Neuronal stem cell (in vitro differentiated cells): ENCODE measurements at regions not wholly inside any gene's neighbourhood (a gene's known extent, or its start where the extent isn't known, plus 50 kb on each side); places are given as distances from the start of the nearest gene placed in this dataset.
A peak's percentile ranks its signal among the peaks of the same experiment; 100 is the strongest.

Experiments used
- DNase-seq: peaks from one replicate; pipeline ENCODE4 v3.0.0-alpha.2; 2013; ENCODE audit warnings: low spot score
- H2AFZ ChIP-seq: one replicate; pipeline ENCODE4 v1.6.1; 2013; ENCODE audit warnings: mild to moderate bottlenecking, low read length, inconsistent platforms
- H2AK5ac ChIP-seq: 2 replicates; pipeline ENCODE4 v1.6.1; 2013; ENCODE audit warnings: low read depth, mild to moderate bottlenecking, inconsistent platforms, low read length, moderate library complexity, mixed read lengths
- H2BK120ac ChIP-seq: 2 replicates; pipeline ENCODE4 v1.6.1; 2013; ENCODE audit warnings: low read depth, mild to moderate bottlenecking, inconsistent platforms, low read length, moderate library complexity, mixed read lengths
- H2BK12ac ChIP-seq: one replicate; pipeline ENCODE4 v1.6.1; 2013; ENCODE audit warnings: low read length, inconsistent platforms
- H2BK15ac ChIP-seq: 2 replicates; pipeline ENCODE4 v1.6.1; 2013; ENCODE audit warnings: mild to moderate bottlenecking, low read length, inconsistent platforms, mixed read lengths
- H2BK5ac ChIP-seq: one replicate; pipeline ENCODE4 v1.6.1; 2013; ENCODE audit warnings: inconsistent platforms, mild to moderate bottlenecking, low read length, moderate library complexity
- H3K14ac ChIP-seq: one replicate; pipeline ENCODE4 v1.6.1; 2013; ENCODE audit warnings: low read length, inconsistent platforms
- H3K18ac ChIP-seq: 2 replicates; pipeline ENCODE4 v1.6.1; 2013; ENCODE audit warnings: low read length, inconsistent platforms
- H3K23ac ChIP-seq: 2 replicates; pipeline ENCODE4 v1.6.1; 2013; ENCODE audit warnings: low read depth, mild to moderate bottlenecking, mixed read lengths, low read length, inconsistent platforms; ENCODE audit not compliant: poor library complexity
- H3K27ac ChIP-seq: replicated peaks from 3 replicates; pipeline ENCODE4 v1.5.1; 2013; ENCODE audit warnings: low read length, inconsistent platforms
- H3K27me3 ChIP-seq, 3 experiments: 2 replicates each; pipeline ENCODE4 v1.6.1; 2013; ENCODE audit warnings: low read length in 3 of 3, mild to moderate bottlenecking in 2 of 3, inconsistent platforms in 1 of 3, low read depth in 1 of 3, mixed read lengths in 1 of 3, moderate library complexity in 1 of 3; ENCODE audit not compliant: control insufficient read depth in 3 of 3, insufficient read depth in 3 of 3
- H3K36me3 ChIP-seq, 2 donors: replicated peaks in 1 of 2; 2 replicates each; pipeline ENCODE4 v1.6.1; 2013; ENCODE audit warnings: low read length in 2 of 2; ENCODE audit not compliant: control insufficient read depth in 2 of 2, insufficient read depth in 2 of 2
- H3K4ac ChIP-seq: 2 replicates; pipeline ENCODE4 v1.6.1; 2013; ENCODE audit warnings: inconsistent platforms, mild to moderate bottlenecking, low read length, moderate library complexity
- H3K4me1 ChIP-seq, 2 donors: 1 replicate in 1 of 2; 2 replicates in 1 of 2; pipeline ENCODE4 v1.6.1; 2013; ENCODE audit warnings: low read length in 2 of 2, low read depth in 1 of 2; ENCODE audit not compliant: control insufficient read depth in 2 of 2, insufficient read depth in 1 of 2
- H3K4me2 ChIP-seq: one replicate; pipeline ENCODE4 v1.6.1; 2013; ENCODE audit warnings: mild to moderate bottlenecking, low read length, inconsistent platforms; ENCODE audit not compliant: insufficient read depth, poor library complexity, severe bottlenecking
- H3K4me3 ChIP-seq, 2 donors: 2 replicates each; pipeline ENCODE4 v1.5.1; 2013; ENCODE audit warnings: low read length in 2 of 2, mild to moderate bottlenecking in 2 of 2, inconsistent platforms in 1 of 2, moderate library complexity in 1 of 2
- H3K79me1 ChIP-seq: one replicate; pipeline ENCODE4 v1.6.1; 2013; ENCODE audit warnings: low read depth, mild to moderate bottlenecking, inconsistent platforms, low read length, moderate library complexity
- H3K9ac ChIP-seq: one replicate; pipeline ENCODE4 v1.6.1; 2013; ENCODE audit warnings: mild to moderate bottlenecking, low read depth, low read length, inconsistent platforms; ENCODE audit not compliant: poor library complexity
- H3K9me3 ChIP-seq, 2 donors: replicated peaks in 1 of 2; 2 replicates each; pipeline versions ENCODE3 to v1.6.1; 2013; ENCODE audit warnings: low read length in 2 of 2, mild to moderate bottlenecking in 2 of 2, inconsistent platforms in 1 of 2, low read depth in 1 of 2, mixed read lengths in 1 of 2, moderate library complexity in 1 of 2; ENCODE audit not compliant: control insufficient read depth in 2 of 2, insufficient read depth in 1 of 2
- H4K8ac ChIP-seq: one replicate; pipeline ENCODE4 v1.6.1; 2013; ENCODE audit warnings: low read depth, mild to moderate bottlenecking, inconsistent platforms, low read length, moderate library complexity
- H4K91ac ChIP-seq: one replicate; pipeline ENCODE4 v1.6.1; 2013; ENCODE audit warnings: low read length, low read depth, mild to moderate bottlenecking, inconsistent platforms; ENCODE audit not compliant: poor library complexity
- WGBS, 2 donors: extraction: QIAGEN DNeasy Blood & Tissue Kit; methylation state at CpG; one replicate each; pipeline ENCODE4 v1.1.7; 2013; ENCODE audit warnings: missing lambda C conversion rate in 2 of 2, mixed read lengths in 1 of 2; ENCODE audit not compliant: insufficient read length in 2 of 2, insufficient replicate concordance in 1 of 2; ENCODE audit errors: extremely low coverage in 2 of 2; 5-methylcytosine and 5-hydroxymethylcytosine counted together

DNA sequence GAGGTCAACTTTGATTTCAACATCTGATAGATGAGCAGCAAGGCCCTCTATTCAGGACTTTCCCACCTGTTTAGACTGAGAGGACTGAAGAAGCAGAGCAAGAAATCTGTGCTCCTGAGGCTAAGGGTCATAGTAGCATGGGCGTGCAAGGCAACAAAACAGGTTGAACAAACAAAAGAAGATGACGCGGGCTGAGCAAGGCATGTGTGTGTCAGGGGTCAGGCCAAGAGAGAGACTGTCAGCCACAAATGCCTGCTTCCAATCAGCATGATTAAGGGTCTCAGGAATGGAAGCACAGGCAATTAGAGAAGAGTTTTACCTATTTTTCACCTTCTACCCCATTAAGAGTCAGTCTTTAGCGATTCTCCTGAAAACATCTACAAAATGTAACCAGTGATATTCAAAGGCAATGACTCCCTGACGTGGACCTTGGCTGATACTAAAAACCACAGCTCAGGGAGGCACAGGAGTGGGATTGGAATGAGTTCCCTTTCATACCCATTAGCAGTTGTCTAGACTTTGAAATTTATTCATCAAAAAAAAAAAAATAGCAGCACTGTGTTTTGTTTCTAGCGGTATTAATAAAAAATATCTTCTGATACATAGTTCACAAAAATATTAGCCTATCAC, 81.9 kb downstream of the DYNAP start:
- no CpG with 5 or more reads among the region's 6 CpGs for WGBS, 2 donors
- H2BK15ac ChIP-seq, result no peak overlapping the region
- no peaks in the 10 kb centered on the region for H3K36me3 ChIP-seq

DNA sequence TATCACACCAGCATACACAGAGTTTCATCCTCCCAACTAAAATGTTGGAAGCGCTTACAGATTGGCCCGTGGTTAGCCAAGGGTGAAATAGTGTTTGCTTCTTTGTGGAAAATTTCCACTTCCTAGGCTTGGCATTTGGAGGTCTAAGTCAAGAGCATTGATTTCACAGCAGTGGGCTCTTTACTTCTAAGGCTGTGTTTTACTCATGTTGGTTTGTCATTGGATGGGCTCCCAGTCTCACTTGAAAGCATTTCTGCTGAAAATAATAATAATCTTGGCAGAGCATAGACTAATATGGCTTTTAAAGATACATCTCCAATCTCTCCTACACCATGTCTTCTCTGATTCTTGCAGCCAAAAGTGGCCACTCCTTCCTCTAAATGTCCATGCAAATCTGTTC, 82.9 kb downstream of the DYNAP start:
- H4K8ac ChIP-seq, result no peak overlapping the region
- no peak for DNase-seq
- H2BK15ac ChIP-seq, result no peak overlapping the region
- no peak overlapping the region for H3K23ac ChIP-seq
- H3K4ac ChIP-seq, result no peak overlapping the region
- no peak overlapping the region for H3K18ac ChIP-seq
- no peak overlapping the region for H2BK120ac ChIP-seq
- no peak overlapping the region for H2BK5ac ChIP-seq
- no CpG with 5 or more reads among the region's 2 CpGs for WGBS, 2 donors
- H3K79me1 ChIP-seq, result no peaks in the 10 kb centered on the region
- no peak overlapping the region for H4K91ac ChIP-seq
- no peaks in the 10 kb centered on the region for H3K27me3 ChIP-seq
- H3K4me1 ChIP-seq, result peaks cover 3 to 10% of the 10 kb centered on the region in 2 donors
- H2AFZ ChIP-seq, result no peak overlapping the region
- H2BK12ac ChIP-seq, result no peak overlapping the region
- H3K27ac ChIP-seq, result no peak overlapping the region
- H3K4me3 ChIP-seq, result no peak overlapping the region
- H3K14ac ChIP-seq, result no peak overlapping the region
- peaks cover 0 to 5% of the 10 kb centered on the region in 2 donors for H3K9me3 ChIP-seq
- H2AK5ac ChIP-seq, result no peak overlapping the region
- no peak overlapping the region for H3K9ac ChIP-seq
- no peak overlapping the region for H3K4me2 ChIP-seq
- H3K36me3 ChIP-seq, result no peaks in the 10 kb centered on the region

More for the DNA sequence above, 81.9 kb downstream of the DYNAP start:
- Histone ChIP-seq H3K79me1 (no peaks in the 10 kb centered on the region), H3K9ac (no peak overlapping the region), H2BK12ac (no peak overlapping the region), H3K4me3 (no peak overlapping the region), H2AFZ (no peak overlapping the region), H3K9me3 (peaks cover 0 to 5% of the 10 kb centered on the region in 2 donors), H3K18ac (no peak overlapping the region), H3K4me2 (no peak overlapping the region), H3K4ac (no peak overlapping the region), H2BK5ac (no peak overlapping the region), H2AK5ac (no peak overlapping the region), H3K4me1 (peaks cover 3 to 10% of the 10 kb centered on the region in 2 donors), H3K27ac (peak overlapping the region; percentile 72), H3K27me3 (no peaks in the 10 kb centered on the region), H3K23ac (no peak overlapping the region), H4K8ac (no peak overlapping the region), H4K91ac (no peak overlapping the region), H3K14ac (no peak overlapping the region), H2BK120ac (no peak overlapping the region)
- DNase-seq, result peak; percentile 38

DNA sequence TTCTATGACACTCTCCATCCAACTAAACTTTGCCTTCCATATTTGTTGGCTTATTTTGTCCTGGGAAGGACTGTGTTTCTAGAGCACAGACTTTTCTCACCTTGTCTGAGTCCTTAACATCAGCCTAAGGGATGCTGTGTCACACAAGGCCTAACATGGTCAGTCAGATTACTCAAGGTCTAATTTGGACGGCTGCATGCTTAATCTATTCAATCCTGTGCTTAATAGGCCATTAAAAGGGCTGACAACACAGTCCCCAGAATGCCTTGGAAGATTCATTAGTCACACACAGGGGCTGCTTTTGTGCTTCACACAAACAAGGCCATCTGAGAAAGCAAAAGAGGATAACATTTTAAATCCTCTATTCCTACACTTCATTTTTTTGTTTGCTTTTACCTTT, 84.0 kb downstream of the DYNAP start:
- Histone ChIP-seq H3K79me1 (no peaks in the 10 kb centered on the region), H3K9ac (no peak overlapping the region), H2BK5ac (no peak overlapping the region), H2AFZ (no peak overlapping the region), H3K9me3 (peaks cover 0 to 5% of the 10 kb centered on the region in 2 donors), H3K23ac (no peak overlapping the region), H2BK120ac (no peak overlapping the region), H2BK15ac (no peak overlapping the region), H3K27me3 (no peaks in the 10 kb centered on the region), H2AK5ac (no peak overlapping the region), H3K4me3 (no peak overlapping the region), H3K4me1 (peaks cover 3 to 10% of the 10 kb centered on the region in 2 donors), H3K4ac (no peak overlapping the region), H2BK12ac (no peak overlapping the region), H3K36me3 (no peaks in the 10 kb centered on the region), H3K18ac (no peak overlapping the region), H3K4me2 (no peak overlapping the region), H4K8ac (no peak overlapping the region), H4K91ac (no peak overlapping the region), H3K14ac (no peak overlapping the region), H3K27ac (peak overlapping the region; percentile 63)
- peak; percentile 56 for DNase-seq
- no CpG with 5 or more reads among the region's 1 CpG for WGBS, 2 donors

DNA sequence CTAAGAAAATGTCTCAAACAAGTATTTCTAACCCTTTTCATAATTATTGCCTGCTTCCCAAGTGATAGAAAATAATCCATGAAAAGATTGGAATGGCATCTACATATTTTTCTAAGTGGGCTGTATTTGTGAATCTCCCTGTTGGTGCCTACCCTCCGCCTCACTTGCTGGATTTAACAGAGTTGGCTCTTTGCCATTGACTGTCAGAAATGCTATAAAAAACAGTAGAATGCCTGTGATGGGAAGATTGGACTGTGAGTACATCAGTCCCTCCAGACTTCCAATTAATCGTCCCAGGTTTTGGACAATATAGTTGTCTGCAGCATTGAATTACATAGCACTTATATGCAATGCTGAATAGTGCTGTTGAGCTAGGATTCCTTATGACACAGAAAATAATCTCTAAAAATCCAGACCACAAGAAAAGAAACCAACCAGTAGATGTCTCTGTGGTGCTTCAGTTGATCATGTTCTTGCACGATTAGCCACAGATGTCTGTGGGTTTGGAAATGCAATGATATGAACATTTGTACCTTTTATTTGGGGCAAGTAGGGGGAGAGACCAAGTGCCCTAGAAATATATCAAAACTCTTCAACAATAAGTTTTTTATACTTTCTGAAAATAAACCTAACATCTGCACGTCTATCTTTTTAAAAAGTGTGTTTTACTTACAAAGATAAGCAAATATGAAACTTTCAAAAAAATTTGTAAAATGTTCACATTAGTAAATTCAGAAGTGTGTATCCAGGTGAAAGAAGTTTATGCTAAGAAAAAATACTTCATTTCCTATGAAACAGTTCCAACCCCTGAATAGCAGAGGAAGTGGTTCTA, 88.5 kb downstream of the DYNAP start:
- Histone ChIP-seq H3K23ac (no peak overlapping the region), H3K9ac (no peak overlapping the region), H2BK12ac (no peak overlapping the region), H3K4me2 (no peak overlapping the region), H3K9me3 (peaks cover 0 to 2% of the 10 kb centered on the region in 2 donors), H3K27ac (no peak overlapping the region), H3K14ac (no peak overlapping the region), H4K91ac (no peak overlapping the region), H4K8ac (no peak overlapping the region), H3K4me1 (peaks cover 0 to 1% of the 10 kb centered on the region in 2 donors), H3K4ac (no peak overlapping the region), H2AK5ac (no peak overlapping the region), H3K79me1 (no peaks in the 10 kb centered on the region), H3K4me3 (no peak overlapping the region), H2BK5ac (no peak overlapping the region), H3K18ac (no peak overlapping the region), H2BK120ac (no peak overlapping the region), H2AFZ (no peak overlapping the region), H2BK15ac (no peak overlapping the region), H3K36me3 (no peaks in the 10 kb centered on the region), H3K27me3 (no peaks in the 10 kb centered on the region)
- DNase-seq, result peak; percentile 32
- WGBS, 2 donors, result no CpG with 5 or more reads among the region's 4 CpGs
